ENCODE measurements at regions not wholly inside any gene's neighbourhood (a gene's known extent, or its start where the extent isn't known, plus 50 kb on each side); places are given as distances from the start of the nearest gene placed in this dataset.

- no peak for DNase-seq
These were observed 547.1 kb downstream of the CCDC171 start for GRCh38 chr9:16099732-16100536.

GRCh38 chr9:16100537-16101091 is 547.8 kb downstream of the CCDC171 start:
- DNase-seq, result no peak

- no peak for DNase-seq
These were observed 549.3 kb downstream of the CCDC171 start for GRCh38 chr9:16102154-16102553.

- no peak for DNase-seq
These were observed 551.0 kb downstream of the CCDC171 start for GRCh38 chr9:16103620-16104397.

- no peak for DNase-seq
These were observed 552.6 kb downstream of the CCDC171 start for GRCh38 chr9:16105168-16106020.

GRCh38 chr9:16106021-16106571 is 553.3 kb downstream of the CCDC171 start:
- DNase-seq, result no peak

- no peak for DNase-seq
These were observed 559.3 kb downstream of the CCDC171 start for GRCh38 chr9:16112116-16112515.

GRCh38 chr9:16115994-16116393 is 563.2 kb downstream of the CCDC171 start:
- no peak for DNase-seq

- DNase-seq, result no peak
These were observed 565.2 kb downstream of the CCDC171 start for GRCh38 chr9:16118043-16118442.

GRCh38 chr9:16119261-16120230 is 566.7 kb downstream of the CCDC171 start:
- no peak for DNase-seq

GRCh38 chr9:16120231-16120641 is 567.4 kb downstream of the CCDC171 start:
- DNase-seq, result no peak

GRCh38 chr9:16120727-16121126 is 567.9 kb downstream of the CCDC171 start:
- DNase-seq, result no peak

GRCh38 chr9:16121168-16121567 is 568.3 kb downstream of the CCDC171 start:
- DNase-seq, result no peak

GRCh38 chr9:16121601-16122286 is 568.9 kb downstream of the CCDC171 start:
- DNase-seq, result no peak

GRCh38 chr9:16125629-16126028 is 572.8 kb downstream of the CCDC171 start:
- no peak for DNase-seq

GRCh38 chr9:16126042-16126441 is 573.2 kb downstream of the CCDC171 start:
- DNase-seq, result no peak

- no peak for DNase-seq
These were observed 575.2 kb downstream of the CCDC171 start for GRCh38 chr9:16128003-16128402.

GRCh38 chr9:16131264-16131663 is 578.4 kb downstream of the CCDC171 start:
- DNase-seq, result no peak

GRCh38 chr9:16132513-16132912 is 579.7 kb downstream of the CCDC171 start:
- DNase-seq, result no peak

GRCh38 chr9:16133032-16133431 is 580.2 kb downstream of the CCDC171 start:
- DNase-seq, result no peak
